GM18505 (cell line): ENCODE measurements at regions not wholly inside any gene's neighbourhood (a gene's known extent, or its start where the extent isn't known, plus 50 kb on each side); places are given as distances from the start of the nearest gene placed in this dataset.
"Not testable (repeated sequence)": the region's sequence is repeated elsewhere in the genome, so short reads cannot be mapped to it uniquely, and the experiment has no call there.

Experiments used
- ATAC-seq: cut with Tn5 transposase; IDR thresholded peaks from one replicate; pipeline ENCODE4 v1.9.1; 2021; ENCODE audit not compliant: unreplicated experiment
- POLR2A ChIP-seq: IDR thresholded peaks from 4 replicates; pipeline ENCODE4 v1.6.1; 2011; ENCODE audit warnings: borderline replicate concordance; ENCODE audit not compliant: insufficient read depth, insufficient read length; ENCODE audit errors: extremely low read depth

- no peak for TF ChIP-seq POLR2A
- ATAC-seq, result peak; percentile 26
These were observed 70.7 kb upstream of the PRSS16 start for GRCh38 chr6:27176523-27177484.

- TF ChIP-seq POLR2A, result peak; percentile 32
- ATAC-seq, result peak; percentile 66
These were observed 69.8 kb upstream of the PRSS16 start for GRCh38 chr6:27177485-27178406.

GRCh38 chr6:27178407-27178730 lies 69.1 kb upstream of the PRSS16 start:
- no peak for ATAC-seq
- TF ChIP-seq POLR2A, result no peak

- no peak for TF ChIP-seq POLR2A
- ATAC-seq, result no peak
These were observed 68.6 kb upstream of the PRSS16 start for GRCh38 chr6:27178860-27179259.

GRCh38 chr6:27183060-27183832 lies 64.3 kb upstream of the PRSS16 start:
- no peak for ATAC-seq
- no peak for TF ChIP-seq POLR2A

DNA sequence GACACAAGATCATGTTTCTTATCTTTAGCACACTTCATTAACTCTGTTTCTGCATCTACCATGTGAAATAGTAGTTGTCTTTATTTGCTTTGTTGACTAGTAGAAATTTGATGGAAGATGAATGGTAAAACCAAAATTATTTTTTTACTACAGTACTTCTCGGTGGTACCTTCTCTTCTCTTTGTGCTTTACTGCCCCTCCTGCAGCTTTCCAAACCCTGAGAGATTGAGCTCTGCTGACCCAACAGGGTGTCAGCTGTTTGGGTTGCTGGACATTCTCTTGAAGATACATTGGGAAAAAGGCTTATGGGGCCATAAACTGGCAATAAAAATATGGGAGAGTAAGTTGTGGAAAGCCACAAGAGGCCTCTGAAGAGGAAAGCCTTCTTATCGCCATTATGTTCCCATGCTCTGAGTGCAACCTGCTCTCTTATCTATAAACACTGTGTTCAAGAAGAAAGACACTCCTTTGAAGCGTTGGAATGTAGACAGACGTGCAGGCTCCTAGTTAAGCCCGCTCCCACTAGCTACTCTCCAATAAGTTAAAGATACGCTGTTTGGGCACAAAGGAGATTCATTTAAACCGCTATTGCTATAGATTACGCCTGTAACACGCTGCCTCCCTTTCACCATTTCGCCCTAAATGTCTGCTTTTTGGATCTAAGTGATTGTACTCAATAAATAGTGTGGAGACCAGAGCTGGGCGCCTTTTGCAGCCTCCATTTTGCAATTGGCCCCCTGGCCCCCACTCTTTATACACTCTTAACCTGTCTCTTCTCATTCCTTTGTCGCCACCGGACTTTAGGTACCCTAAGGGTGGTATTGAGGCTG lies 60.1 kb upstream of the PRSS16 start:
- TF ChIP-seq POLR2A, result no peak
- no peak for ATAC-seq

DNA sequence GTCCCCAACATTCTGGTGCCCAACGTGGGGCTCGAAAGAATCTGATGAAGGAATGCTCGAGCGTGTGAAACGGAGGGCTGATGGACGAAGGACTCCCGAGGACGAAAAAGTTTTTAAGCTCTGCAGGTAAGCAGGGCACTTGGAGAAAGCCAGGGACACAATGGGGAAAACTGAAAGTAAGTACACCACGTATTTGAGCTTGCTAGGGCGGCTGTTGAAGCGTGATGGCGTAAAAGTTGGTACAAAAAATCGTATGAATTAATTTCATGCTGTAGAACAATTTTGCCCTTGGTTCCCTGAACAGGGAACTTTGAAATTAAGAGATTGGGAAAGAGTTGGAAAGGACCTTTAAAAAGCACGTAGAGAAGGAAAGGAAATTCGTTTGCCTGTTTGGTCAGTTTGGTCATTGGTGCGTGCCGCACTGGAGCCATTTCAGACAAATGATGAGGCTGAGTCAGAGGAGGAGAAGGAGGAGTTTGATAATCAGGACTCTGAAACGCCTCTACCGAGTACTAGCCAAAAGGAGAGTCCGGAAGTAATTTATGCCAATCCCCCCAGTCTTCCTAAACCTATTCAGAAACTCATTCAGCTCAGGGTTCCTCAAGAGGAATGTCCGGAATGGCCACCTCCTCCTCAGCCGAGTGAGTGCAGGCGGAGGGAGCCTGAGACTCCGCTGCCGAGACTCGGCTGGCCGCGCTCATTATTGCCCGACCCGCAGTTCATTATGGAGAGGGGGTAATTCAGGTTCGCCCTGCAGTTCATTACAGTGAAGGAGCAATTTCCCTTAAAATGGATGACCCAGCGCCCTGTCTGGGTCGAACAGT lies 59.2 kb upstream of the PRSS16 start:
- peak; percentile 64 for TF ChIP-seq POLR2A
- peak; percentile 67 for ATAC-seq

- no peak for TF ChIP-seq POLR2A
- ATAC-seq, result peak; percentile 71
These were observed 58.5 kb upstream of the PRSS16 start for GRCh38 chr6:27188885-27189418.

DNA sequence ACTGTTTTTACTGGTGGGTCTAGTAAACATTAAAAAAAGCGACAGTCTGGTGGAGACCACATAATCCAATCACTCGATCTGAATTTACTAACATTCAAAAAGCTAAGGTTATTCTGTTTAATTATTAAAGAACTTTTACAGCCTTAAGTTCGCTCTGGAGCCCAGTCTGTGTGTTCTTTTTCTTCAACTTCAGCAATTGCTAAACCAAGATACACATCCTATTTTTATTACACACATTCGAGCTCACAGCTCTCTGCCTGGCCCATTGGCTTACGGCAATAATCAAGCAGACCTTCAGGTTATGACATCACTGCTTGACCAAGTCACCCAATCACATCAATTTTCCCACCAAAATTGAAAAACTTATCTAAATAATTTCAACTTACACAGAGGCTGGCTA lies 57.4 kb upstream of the PRSS16 start:
- ATAC-seq, result no peak
- TF ChIP-seq POLR2A, result no peak

DNA sequence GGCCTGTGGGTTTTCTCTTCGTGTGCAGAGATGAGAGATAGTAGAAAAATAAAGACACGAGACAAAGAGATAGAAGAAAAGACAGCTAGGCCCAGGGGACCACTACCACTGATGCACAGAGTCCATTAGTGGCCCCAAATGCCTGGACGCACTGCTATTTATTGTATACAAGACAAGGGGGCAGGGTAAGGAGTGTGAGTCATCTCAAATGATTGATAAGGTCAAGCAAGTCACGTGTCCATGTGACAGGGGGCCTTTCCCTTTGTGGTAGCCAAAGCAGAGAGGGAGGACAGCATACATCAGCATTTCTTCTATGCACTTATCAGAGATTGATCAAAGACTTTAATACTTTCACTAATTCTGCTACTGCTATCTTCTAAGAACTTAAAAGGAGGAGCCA lies 53.0 kb upstream of the PRSS16 start:
- not testable (repeated sequence) for ATAC-seq

- ATAC-seq, result not testable (repeated sequence)
These were observed 52.0 kb upstream of the PRSS16 start for GRCh38 chr6:27195547-27195946.
